ENCODE measurements at regions not wholly inside any gene's neighbourhood (a gene's known extent, or its start where the extent isn't known, plus 50 kb on each side); places are given as distances from the start of the nearest gene placed in this dataset.

- TF ChIP-seq MNT (IDR thresholded peaks at IDR 0.05) (no peak), THAP8 (CRISPR knock-in tag; IDR thresholded peaks at IDR 0.05; ENCODE audit: borderline replicate concordance) (no peak), DR1 (CRISPR knock-in tag; IDR thresholded peaks at IDR 0.05) (no peak), SNAI1 (CRISPR knock-in tag; IDR thresholded peaks at IDR 0.05; ENCODE audit: borderline replicate concordance) (no peak), ZNF3 (CRISPR knock-in tag; IDR thresholded peaks at IDR 0.05) (0 out of 2 replicates have a peak, but pooled peaks have one; percentile 28), CEBPG (CRISPR knock-in tag; IDR thresholded peaks at IDR 0.05) (peak; percentile 22; the same call in 1 of the 2 replicates), ZBTB44 (CRISPR knock-in tag; IDR thresholded peaks at IDR 0.05) (no peak), SALL1 (CRISPR knock-in tag; IDR thresholded peaks at IDR 0.05) (peak; percentile 47), TBX2 (CRISPR knock-in tag; IDR thresholded peaks at IDR 0.05; ENCODE audit: borderline replicate concordance) (peak; percentile 59; the same call in 1 of the 2 replicates), ZNF224 (CRISPR knock-in tag; IDR thresholded peaks at IDR 0.05) (0 out of 2 replicates have a peak, but pooled peaks have one; percentile 44), ZBTB38 (CRISPR knock-in tag; IDR thresholded peaks at IDR 0.05) (no peak; the same call in 1 of the 2 replicates), ZNF543 (CRISPR knock-in tag; IDR thresholded peaks at IDR 0.05) (no peak), ZNF691 (CRISPR knock-in tag; IDR thresholded peaks at IDR 0.05; ENCODE audit: borderline replicate concordance, low read depth) (no peak), PAX8 (CRISPR knock-in tag; IDR thresholded peaks at IDR 0.05; ENCODE audit: borderline replicate concordance) (no peak), FOSL1 (CRISPR knock-in tag; IDR thresholded peaks at IDR 0.05; ENCODE audit: borderline replicate concordance) (no peak), SATB2 (CRISPR knock-in tag; IDR thresholded peaks at IDR 0.05) (no peak), FOXO4 (CRISPR knock-in tag; conservative IDR thresholded peaks at IDR 0.05) (no peak), ATF7 (IDR thresholded peaks at IDR 0.05) (no peak), ATF7 (CRISPR knock-in tag; IDR thresholded peaks at IDR 0.05) (no peak)
- TF ChIP-seq, protein P1, sequence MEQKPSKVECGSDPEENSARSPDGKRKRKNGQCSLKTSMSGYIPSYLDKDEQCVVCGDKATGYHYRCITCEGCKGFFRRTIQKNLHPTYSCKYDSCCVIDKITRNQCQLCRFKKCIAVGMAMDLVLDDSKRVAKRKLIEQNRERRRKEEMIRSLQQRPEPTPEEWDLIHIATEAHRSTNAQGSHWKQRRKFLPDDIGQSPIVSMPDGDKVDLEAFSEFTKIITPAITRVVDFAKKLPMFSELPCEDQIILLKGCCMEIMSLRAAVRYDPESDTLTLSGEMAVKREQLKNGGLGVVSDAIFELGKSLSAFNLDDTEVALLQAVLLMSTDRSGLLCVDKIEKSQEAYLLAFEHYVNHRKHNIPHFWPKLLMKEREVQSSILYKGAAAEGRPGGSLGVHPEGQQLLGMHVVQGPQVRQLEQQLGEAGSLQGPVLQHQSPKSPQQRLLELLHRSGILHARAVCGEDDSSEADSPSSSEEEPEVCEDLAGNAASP (CRISPR knock-in tag; IDR thresholded peaks at IDR 0.05; ENCODE audit: borderline replicate concordance): no peak
- TF ChIP-seq, protein P2, sequence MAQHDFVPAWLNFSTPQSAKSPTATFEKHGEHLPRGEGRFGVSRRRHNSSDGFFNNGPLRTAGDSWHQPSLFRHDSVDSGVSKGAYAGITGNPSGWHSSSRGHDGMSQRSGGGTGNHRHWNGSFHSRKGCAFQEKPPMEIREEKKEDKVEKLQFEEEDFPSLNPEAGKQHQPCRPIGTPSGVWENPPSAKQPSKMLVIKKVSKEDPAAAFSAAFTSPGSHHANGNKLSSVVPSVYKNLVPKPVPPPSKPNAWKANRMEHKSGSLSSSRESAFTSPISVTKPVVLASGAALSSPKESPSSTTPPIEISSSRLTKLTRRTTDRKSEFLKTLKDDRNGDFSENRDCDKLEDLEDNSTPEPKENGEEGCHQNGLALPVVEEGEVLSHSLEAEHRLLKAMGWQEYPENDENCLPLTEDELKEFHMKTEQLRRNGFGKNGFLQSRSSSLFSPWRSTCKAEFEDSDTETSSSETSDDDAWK (CRISPR knock-in tag; IDR thresholded peaks at IDR 0.05): no peak
Measured at GRCh38 chr16:85162478-85163277, 50.4 kb upstream of the CIBAR2 start (continued).
